SU-DHL-6 (cell line): ENCODE measurements at regions not wholly inside any gene's neighbourhood (a gene's known extent, or its start where the extent isn't known, plus 50 kb on each side); places are given as distances from the start of the nearest gene placed in this dataset.

ENCODE experiments used
- H2AFZ ChIP-seq: fragments of 200-600 bp; sonication (generic); 2 replicates; pipeline ENCODE4 v1.6.1; 2014; ENCODE audit warnings: low read depth, mild to moderate bottlenecking, moderate library complexity, mixed read lengths, antibody characterized with exemption, low read length; ENCODE audit not compliant: severe bottlenecking
- H3F3A ChIP-seq: fragments of 200-600 bp; shearing (Covaris generic); 2 replicates; pipeline ENCODE4 v1.6.0; 2016; ENCODE audit warnings: antibody characterized with exemption, mild to moderate bottlenecking; ENCODE audit not compliant: insufficient read depth
- H3K27ac ChIP-seq: fragments of 200-600 bp; sonication (generic); 2 replicates; pipeline ENCODE4 v1.5.1; 2016; ENCODE audit warnings: low read depth, mild to moderate bottlenecking, low read length, moderate library complexity, mixed read lengths
- H3K27me3 ChIP-seq: fragments of 200-600 bp; sonication (generic), shearing (Covaris generic); 2 replicates; pipeline ENCODE4 v1.6.0; 2014; ENCODE audit warnings: mild to moderate bottlenecking, low read length
- H3K36me3 ChIP-seq: fragments of 200-600 bp; sonication (generic); 2 replicates; pipeline ENCODE4 v1.6.1; 2014; ENCODE audit warnings: mild to moderate bottlenecking, low read length, mixed read lengths
- H3K4me2 ChIP-seq: fragments of 300-600, 200-600 bp; shearing (Covaris generic), sonication (generic); 2 replicates; pipeline ENCODE4 v1.6.0; 2014; ENCODE audit warnings: low read length, low read depth, mild to moderate bottlenecking; ENCODE audit not compliant: poor library complexity, severe bottlenecking
- H3K4me3 ChIP-seq: fragments of 200-600 bp; sonication (generic); 2 replicates; pipeline ENCODE4 v1.5.1; 2014; ENCODE audit warnings: antibody characterized with exemption, low read length, mild to moderate bottlenecking, mixed read lengths; ENCODE audit not compliant: insufficient read depth, poor library complexity, severe bottlenecking
- H3K79me2 ChIP-seq: fragments of 200-600 bp; sonication (generic); 2 replicates; pipeline ENCODE4 v1.6.1; 2014; ENCODE audit warnings: mild to moderate bottlenecking, low read length, moderate library complexity; ENCODE audit not compliant: insufficient read depth
- H3K9ac ChIP-seq: fragments of 200-600 bp; sonication (generic); 2 replicates; pipeline ENCODE4 v1.7.0; 2014; ENCODE audit warnings: mild to moderate bottlenecking, low read length
- H3K9me2 ChIP-seq: fragments of 200-600 bp; sonication (generic); replicated peaks from 2 replicates; pipeline ENCODE4 v1.6.1; 2014; ENCODE audit warnings: low read length; ENCODE audit not compliant: insufficient read depth
- H3K9me3 ChIP-seq: fragments of 200-600 bp; sonication (generic); 2 replicates; pipeline ENCODE4 v1.6.1; 2014; ENCODE audit warnings: low read length, mixed read lengths; ENCODE audit not compliant: insufficient read depth
- H4K20me1 ChIP-seq: fragments of 200-600 bp; sonication (generic); 2 replicates; pipeline ENCODE4 v1.6.1; 2014; ENCODE audit warnings: low read depth, mild to moderate bottlenecking, antibody characterized with exemption, low read length, moderate library complexity, mixed read lengths
- EZH2phosphoT487 ChIP-seq: fragments of 200-600 bp; sonication (generic), shearing (Covaris generic); conservative IDR thresholded peaks from 2 replicates; pipeline ENCODE4 v1.6.1; 2018; ENCODE audit warnings: mild to moderate bottlenecking, antibody characterized with exemption, low read length, moderate library complexity, mixed read lengths
- TF ChIP-seq, protein P1 (sequence below): fragments of 200-600 bp; sonication (generic); IDR thresholded peaks from one replicate; pipeline ENCODE4 v1.5.1; 2017; ENCODE audit warnings: antibody characterized with exemption, mild to moderate bottlenecking, low read length, moderate library complexity; ENCODE audit not compliant: insufficient read depth, poor library complexity, severe bottlenecking

- Histone ChIP-seq H2AFZ (no peak overlapping the region), H3K36me3 (no peaks in the 10 kb centered on the region), H4K20me1 (no peaks in the 10 kb centered on the region), H3K9me3 (no peaks in the 10 kb centered on the region), H3K9ac (no peak overlapping the region), H3K4me3 (no peak overlapping the region), H3F3A (no peaks in the 10 kb centered on the region), H3K79me2 (no peaks in the 10 kb centered on the region), H3K9me2 (no peaks in the 10 kb centered on the region), H3K4me2 (no peak overlapping the region), H3K27ac (no peak overlapping the region), H3K27me3 (no peaks in the 10 kb centered on the region)
- TF ChIP-seq, protein P1, sequence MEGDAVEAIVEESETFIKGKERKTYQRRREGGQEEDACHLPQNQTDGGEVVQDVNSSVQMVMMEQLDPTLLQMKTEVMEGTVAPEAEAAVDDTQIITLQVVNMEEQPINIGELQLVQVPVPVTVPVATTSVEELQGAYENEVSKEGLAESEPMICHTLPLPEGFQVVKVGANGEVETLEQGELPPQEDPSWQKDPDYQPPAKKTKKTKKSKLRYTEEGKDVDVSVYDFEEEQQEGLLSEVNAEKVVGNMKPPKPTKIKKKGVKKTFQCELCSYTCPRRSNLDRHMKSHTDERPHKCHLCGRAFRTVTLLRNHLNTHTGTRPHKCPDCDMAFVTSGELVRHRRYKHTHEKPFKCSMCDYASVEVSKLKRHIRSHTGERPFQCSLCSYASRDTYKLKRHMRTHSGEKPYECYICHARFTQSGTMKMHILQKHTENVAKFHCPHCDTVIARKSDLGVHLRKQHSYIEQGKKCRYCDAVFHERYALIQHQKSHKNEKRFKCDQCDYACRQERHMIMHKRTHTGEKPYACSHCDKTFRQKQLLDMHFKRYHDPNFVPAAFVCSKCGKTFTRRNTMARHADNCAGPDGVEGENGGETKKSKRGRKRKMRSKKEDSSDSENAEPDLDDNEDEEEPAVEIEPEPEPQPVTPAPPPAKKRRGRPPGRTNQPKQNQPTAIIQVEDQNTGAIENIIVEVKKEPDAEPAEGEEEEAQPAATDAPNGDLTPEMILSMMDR: no peak
- TF ChIP-seq EZH2phosphoT487: no peak
Observed at GRCh38 chr1:82962658-82963057, 1036.3 kb downstream of the TTLL7 start.

GRCh38 chr1:82950606-82951200, 1048.2 kb downstream of the TTLL7 start:
- Histone ChIP-seq H2AFZ (no peak overlapping the region), H3K27ac (no peak overlapping the region), H3K27me3 (no peaks in the 10 kb centered on the region), H3K9me3 (no peaks in the 10 kb centered on the region), H3K79me2 (no peaks in the 10 kb centered on the region), H3F3A (no peaks in the 10 kb centered on the region), H3K36me3 (no peaks in the 10 kb centered on the region), H3K9me2 (no peaks in the 10 kb centered on the region), H3K4me2 (no peak overlapping the region), H3K9ac (no peak overlapping the region), H3K4me3 (no peak overlapping the region), H4K20me1 (no peaks in the 10 kb centered on the region)
- TF ChIP-seq, protein P1: no peak
- no peak for TF ChIP-seq EZH2phosphoT487

DNA sequence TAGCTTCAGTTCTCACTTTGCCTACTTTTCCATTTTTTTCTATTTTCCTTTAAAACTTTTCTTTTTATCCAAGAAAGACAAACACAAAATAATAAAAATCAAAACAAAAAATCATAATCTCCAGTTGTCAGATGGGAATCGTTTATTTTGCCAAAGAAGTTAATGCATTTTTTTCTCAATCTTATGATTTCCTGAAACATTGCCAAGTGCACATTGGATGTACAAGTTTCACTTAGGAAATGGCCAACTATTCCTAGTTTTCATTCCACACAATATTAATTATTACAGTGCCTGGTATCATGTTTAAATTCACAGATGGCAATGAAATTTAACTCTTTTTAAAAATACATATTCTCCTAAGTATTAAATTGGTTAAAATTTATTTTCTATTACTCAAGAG, 1050.5 kb downstream of the TTLL7 start:
- H3K9me2 ChIP-seq: no peaks in the 10 kb centered on the region
- TF ChIP-seq EZH2phosphoT487: no peak
- TF ChIP-seq, protein P1: no peak
- no peaks in the 10 kb centered on the region for H4K20me1 ChIP-seq
- no peak overlapping the region for H2AFZ ChIP-seq
- H3K79me2 ChIP-seq: no peaks in the 10 kb centered on the region
- no peak overlapping the region for H3K4me2 ChIP-seq
- H3F3A ChIP-seq: no peaks in the 10 kb centered on the region
- no peaks in the 10 kb centered on the region for H3K9me3 ChIP-seq
- H3K36me3 ChIP-seq: no peaks in the 10 kb centered on the region
- no peak overlapping the region for H3K27ac ChIP-seq
- no peak overlapping the region for H3K9ac ChIP-seq
- no peaks in the 10 kb centered on the region for H3K27me3 ChIP-seq
- no peak overlapping the region for H3K4me3 ChIP-seq

GRCh38 chr1:82947278-82947677, 1051.7 kb downstream of the TTLL7 start:
- no peak overlapping the region for H3K27ac ChIP-seq
- no peak overlapping the region for H3K4me3 ChIP-seq
- no peaks in the 10 kb centered on the region for H3K36me3 ChIP-seq
- H3K9me3 ChIP-seq: no peaks in the 10 kb centered on the region
- no peaks in the 10 kb centered on the region for H3K79me2 ChIP-seq
- no peaks in the 10 kb centered on the region for H4K20me1 ChIP-seq
- H3K27me3 ChIP-seq: no peaks in the 10 kb centered on the region
- H2AFZ ChIP-seq: no peak overlapping the region
- no peaks in the 10 kb centered on the region for H3F3A ChIP-seq
- no peaks in the 10 kb centered on the region for H3K9me2 ChIP-seq
- no peak overlapping the region for H3K4me2 ChIP-seq
- no peak overlapping the region for H3K9ac ChIP-seq
- no peak for TF ChIP-seq EZH2phosphoT487
- TF ChIP-seq, protein P1: no peak
